ENCODE measurements at regions not wholly inside any gene's neighbourhood (a gene's known extent, or its start where the extent isn't known, plus 50 kb on each side); places are given as distances from the start of the nearest gene placed in this dataset. TPM values are rescaled to one million over a fixed set of nuclear protein-coding genes. Genes with fewer than 3 reads are reported as not detected.

GRCh38 chrX:43605351-43605750 is 50.7 kb upstream of the MAOA start:
- Histone ChIP-seq H3K4me1 (ENCODE audit: control insufficient read depth in 2 of 2, insufficient read depth in 2 of 2, low read length in 2 of 2) (no peaks in the 10 kb centered on the region), H3K36me3 (replicated peaks in 1 of 2; ENCODE audit: control extremely low read depth in 1 of 2, control insufficient read depth in 1 of 2, extremely low read depth in 1 of 2, insufficient read depth in 2 of 2, low read length in 1 of 2) (no peaks in the 10 kb centered on the region), H3K9ac (ENCODE audit: low read length) (no peak overlapping the region), H3K4me2 (replicated peaks; ENCODE audit: low read depth, low read length, poor library complexity, severe bottlenecking) (no peak overlapping the region), H3K27me3 (replicated peaks in 1 of 4; ENCODE audit: control extremely low read depth in 1 of 4, control insufficient read depth in 3 of 4, insufficient read depth in 4 of 4, low read length in 3 of 4) (no peaks in the 10 kb centered on the region), H3K79me2 (ENCODE audit: control insufficient read depth, insufficient read depth, low read length) (no peaks in the 10 kb centered on the region), H2AFZ (ENCODE audit: insufficient read depth, low read depth, low read length, poor library complexity, severe bottlenecking) (no peak overlapping the region), H3K4me3 (ENCODE audit: control extremely low read depth in 1 of 5, extremely low read depth in 1 of 5, insufficient read depth in 1 of 5, low read depth in 2 of 5, low read length in 4 of 5) (no peak overlapping the region), H3K9me3 (ENCODE audit: control extremely low read depth in 1 of 3, control insufficient read depth in 2 of 3, insufficient read depth in 1 of 3, low read length in 2 of 3) (no peaks in the 10 kb centered on the region), H3K27ac (ENCODE audit: low read length in 2 of 2) (no peak overlapping the region), H4K20me1 (ENCODE audit: control insufficient read depth, insufficient read depth, low read length, poor library complexity, severe bottlenecking) (no peaks in the 10 kb centered on the region)
- Mint-ChIP-seq H3K9me3 (ENCODE audit: insufficient read depth) (no peaks in the 10 kb centered on the region), H3K27ac (no peak overlapping the region), H3K4me1 (no peaks in the 10 kb centered on the region), H3K4me3 (no peak overlapping the region), H3K27me3 (no peaks in the 10 kb centered on the region)
- CTCF ChIA-PET, result no interaction called here
- ATAC-seq (ENCODE audit: low read depth) (no peak), DNase-seq (no peak)
- intact Hi-C loops (cut with micrococcal nuclease), result no loop called here
- no CpG with 5 or more reads among the region's 4 CpGs for WGBS (ENCODE audit: insufficient coverage)
- POLR2A ChIA-PET, result no interaction called here
- TF ChIP-seq EZH2 (IDR thresholded peaks at IDR 0.05; ENCODE audit: borderline replicate concordance, insufficient read depth, low read depth, low read length, poor library complexity, severe bottlenecking) (no peak), CTCF (IDR thresholded peaks at IDR 0.05) (no peak)

Small RNA genes in the stretch of these regions (small RNA-seq; reads per million reads assigned to genes)
- not detected for gene AL451086.1 (ENCODE audit: insufficient read length, low read depth, low replicate concordance)

Data from B cell (primary cell).